NCI-H2171 (cell line): ENCODE measurements at regions not wholly inside any gene's neighbourhood (a gene's known extent, or its start where the extent isn't known, plus 50 kb on each side); places are given as distances from the start of the nearest gene placed in this dataset.
"Not testable (repeated sequence)": the region's sequence is repeated elsewhere in the genome, so short reads cannot be mapped to it uniquely, and the experiment has no call there.

ENCODE experiments used
- DNase-seq: peaks from one replicate; lab custom pipeline; 2025; lab: John Stamatoyannopoulos, UW

DNA sequence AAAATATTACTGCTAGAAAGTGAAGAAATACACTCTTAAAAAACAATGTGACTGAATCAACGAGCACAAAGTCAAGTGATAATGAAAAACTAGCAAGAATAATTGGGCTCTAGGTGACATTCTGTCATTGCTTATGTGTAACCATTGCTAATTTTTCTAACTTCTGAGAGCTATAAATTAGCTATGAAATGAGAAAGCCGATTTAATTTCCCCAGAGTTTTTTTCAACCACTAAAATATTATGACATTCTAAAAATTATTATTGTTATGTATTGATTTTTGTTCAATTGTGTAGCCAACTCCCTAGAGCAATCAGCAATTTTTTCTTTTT lies 458.6 kb upstream of the ATXN8OS start:
- no peak for DNase-seq

DNA sequence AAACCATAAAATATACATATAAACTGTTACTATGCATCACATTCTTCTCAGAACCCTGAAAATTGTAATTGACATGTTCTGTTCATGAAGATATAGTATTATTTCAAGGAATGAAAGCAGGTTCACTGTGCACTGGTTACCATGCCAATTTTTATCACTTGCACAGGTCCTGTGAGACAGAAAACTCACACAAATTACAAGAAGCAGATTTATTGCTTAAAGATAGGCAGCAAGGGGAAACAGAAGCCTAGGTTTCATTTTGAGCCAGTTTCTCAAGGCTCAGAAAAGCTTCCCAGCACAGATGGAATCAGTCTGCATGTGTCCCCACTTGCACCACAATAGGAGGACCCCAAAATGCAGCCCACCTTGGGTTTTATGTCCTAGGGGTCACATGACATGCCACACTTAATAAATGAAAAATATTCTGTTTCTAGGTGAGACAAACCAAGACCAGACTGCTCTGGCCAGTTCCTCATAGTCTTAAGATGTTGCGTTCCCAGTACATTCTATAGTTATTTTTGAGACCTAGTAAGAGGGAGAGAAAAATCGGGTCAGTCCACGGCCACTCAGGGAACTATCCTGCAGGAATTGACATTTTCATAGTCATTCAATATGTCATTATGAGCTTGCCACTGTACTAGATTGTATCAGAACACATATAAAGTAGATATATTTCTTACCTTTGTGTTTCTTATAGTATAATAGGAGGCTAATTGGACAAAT lies 459.1 kb upstream of the ATXN8OS start:
- DNase-seq: no peak

DNA sequence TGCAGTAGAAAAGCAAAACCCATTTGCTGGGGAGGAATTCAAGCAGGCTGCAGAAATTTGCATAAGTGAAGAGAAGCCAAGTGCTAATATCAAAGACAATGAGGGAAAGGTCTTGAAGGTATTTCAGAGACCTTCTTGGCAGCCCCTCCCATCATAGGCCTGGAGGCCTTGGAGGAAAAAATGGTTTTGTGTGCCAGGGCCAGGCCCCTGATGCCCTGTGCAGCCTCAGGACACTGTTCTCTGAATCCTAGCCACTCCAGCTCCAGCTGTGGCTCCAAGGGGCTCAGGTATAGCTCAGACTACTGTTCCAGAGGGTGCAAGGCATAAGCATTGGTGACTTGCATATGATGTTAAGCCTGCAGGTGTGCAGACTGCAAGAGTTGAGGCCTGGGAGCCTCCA lies 463.2 kb upstream of the ATXN8OS start:
- DNase-seq: no peak

DNA sequence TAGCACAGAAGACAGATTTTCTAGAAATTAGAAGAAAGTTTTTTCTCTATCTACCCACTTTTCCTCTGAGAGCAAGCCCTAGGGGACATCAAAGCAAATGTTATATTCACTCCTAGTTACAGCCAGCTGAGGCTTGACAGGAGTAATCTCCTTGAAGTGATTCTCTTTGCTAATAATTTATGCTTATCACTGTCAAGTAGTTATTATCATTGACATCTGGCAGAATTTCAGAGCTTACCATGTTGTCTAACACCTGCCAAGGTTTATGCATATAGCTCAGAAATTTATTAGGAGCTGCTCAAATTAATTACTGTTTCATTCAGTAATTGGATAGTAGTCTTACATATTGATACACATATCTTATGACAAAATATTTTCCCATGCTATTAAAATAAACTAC lies 465.9 kb upstream of the ATXN8OS start:
- DNase-seq: no peak

DNA sequence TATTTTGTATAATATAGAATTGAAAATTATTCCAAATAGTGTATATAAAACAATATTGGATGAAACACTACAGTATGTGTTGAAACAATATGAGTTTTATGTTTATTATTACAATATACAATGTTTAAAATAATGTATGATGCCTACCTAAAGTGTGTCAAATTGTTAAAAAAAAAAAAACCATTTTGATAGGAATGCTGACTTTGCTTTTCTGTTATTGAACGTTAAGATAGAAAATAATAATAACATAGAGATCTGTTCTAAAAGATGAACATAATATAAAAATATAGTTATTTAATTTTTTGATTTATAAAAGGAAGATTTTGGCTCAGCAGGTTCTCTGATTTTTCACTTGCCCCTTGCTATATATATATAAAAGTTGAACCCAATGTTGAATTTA lies 474.6 kb upstream of the ATXN8OS start:
- no peak for DNase-seq

DNA sequence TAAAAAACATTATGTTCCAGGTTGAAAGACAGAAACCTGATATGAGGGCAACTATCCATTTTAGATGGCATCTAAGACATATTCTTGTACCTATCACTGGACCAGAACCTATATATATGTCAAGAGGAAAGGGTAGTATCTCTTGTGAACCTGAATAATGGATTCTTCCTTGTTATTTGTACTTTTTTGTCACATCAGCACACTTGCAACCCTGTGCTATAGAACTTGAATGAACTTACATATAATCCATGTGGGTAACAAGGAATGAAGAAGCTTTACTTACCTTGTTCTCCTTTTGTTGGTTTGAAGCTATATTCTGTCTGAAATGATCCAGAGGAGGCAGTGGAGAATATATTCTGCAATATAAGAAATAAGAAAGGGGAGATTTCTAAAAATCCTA lies 483.7 kb upstream of the ATXN8OS start:
- DNase-seq: no peak

DNA sequence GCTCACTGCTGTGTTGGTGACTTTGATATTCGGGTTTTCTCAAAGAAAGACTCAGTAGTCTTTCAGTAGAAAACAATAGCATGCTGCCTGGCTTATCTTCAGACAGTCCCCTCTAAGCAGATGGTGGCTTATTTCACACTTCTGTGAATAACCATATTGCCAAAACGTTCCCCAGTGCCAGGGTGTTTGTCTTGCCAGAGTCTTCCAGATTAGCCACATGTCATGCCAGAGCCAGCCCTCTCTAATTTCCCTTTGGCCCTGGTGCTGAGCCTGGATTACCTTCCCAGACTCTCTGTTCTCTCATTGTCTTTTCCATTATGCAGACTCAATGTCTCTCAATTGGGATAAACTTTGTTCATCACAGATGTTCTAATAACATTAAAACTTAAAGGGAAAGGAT lies 488.0 kb upstream of the ATXN8OS start:
- peak; percentile 45 for DNase-seq

DNA sequence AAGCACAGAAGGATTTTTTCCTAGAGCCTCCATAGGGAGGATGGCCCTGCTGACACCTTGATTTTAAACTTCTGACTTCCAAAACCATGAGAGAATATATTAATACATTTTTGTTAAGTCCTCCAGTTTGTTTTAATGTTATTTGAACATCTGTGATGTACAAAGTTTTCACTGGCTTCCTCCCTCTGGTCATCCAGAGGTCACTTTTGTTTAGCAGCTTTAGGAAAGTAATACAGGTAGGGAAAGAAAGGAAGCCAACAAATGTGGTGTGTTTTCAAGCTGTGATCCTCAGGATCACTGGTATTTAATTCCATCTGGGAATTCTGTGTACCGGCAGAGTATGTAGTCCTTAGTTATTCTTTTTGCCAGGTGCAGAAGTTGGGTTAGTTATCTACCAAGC lies 488.8 kb upstream of the ATXN8OS start:
- DNase-seq: no peak

DNA sequence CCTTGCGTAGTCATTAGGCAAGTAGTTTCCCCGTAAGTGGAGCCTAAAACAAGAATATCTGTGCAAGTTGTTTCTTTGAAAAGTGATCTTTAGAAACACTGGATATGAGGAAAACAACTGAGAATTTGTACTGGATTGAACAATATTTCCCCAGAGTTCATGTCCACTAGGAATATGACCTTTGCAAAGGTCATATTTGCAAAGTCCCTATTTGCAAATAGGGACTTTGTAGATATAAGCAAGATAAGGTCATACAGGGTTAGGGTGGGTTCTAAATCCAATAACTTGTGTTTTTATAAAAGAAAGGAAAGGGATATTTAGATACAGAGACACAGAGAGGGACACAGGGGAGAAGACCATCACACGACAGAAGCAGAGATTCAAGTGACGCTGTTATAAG lies 489.2 kb upstream of the ATXN8OS start:
- DNase-seq: no peak

DNA sequence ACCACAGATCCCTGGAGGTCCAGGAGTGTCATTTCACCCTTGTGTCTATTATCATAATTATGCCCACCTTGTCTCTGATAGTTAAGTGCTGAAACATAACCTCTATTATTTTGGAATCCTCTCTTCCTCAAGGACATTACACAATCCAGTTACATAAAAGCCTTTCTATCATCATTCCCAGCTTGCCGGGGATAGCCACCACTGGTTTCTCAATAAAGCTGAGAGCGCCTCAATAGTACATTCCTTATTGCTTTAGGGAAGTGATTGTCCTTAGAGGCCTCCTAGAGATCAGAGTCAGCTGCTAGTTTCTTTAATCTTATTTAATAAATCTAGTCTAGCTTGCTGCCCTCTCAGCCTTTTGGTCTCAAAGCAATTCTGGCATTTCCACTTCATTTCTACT lies 490.0 kb upstream of the ATXN8OS start:
- no peak for DNase-seq

DNA sequence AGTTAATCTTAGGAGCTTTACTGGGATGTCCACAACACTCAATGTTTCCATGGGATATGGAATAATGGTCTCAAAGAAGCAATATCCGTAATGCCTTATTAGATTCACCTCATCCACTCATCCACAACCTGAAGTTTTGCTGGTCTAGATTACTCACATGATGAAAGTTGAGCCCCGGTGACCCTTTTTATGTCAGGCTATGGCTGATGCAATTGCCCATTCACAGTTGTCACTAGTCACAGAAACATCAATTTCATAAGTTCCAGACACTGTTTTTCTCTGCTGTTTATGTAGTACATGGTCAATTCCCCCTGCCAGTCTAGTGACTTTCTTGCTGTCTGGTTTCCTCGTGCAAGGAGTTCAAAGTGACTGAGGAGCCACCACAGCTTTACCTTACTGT lies 491.2 kb upstream of the ATXN8OS start:
- no peak for DNase-seq

DNA sequence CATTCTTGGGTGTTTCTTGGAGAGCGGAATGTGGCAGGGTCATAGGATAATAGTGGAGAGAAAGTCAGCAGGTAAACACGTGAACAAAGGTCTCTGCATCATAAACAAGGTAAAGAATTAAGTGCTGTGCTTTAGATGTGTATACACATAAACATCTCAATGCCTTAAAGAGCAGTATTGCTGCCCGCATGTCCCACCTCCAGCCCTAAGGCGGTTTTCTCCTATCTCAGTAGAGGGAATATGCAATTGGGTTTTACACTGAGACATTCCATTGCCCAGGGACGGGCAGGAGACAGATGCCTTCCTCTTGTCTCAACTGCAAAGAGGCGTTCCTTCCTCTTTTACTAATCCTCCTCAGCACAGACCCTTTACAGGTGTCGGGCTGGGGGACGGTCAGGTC lies 492.6 kb upstream of the ATXN8OS start:
- not testable (repeated sequence) for DNase-seq

DNA sequence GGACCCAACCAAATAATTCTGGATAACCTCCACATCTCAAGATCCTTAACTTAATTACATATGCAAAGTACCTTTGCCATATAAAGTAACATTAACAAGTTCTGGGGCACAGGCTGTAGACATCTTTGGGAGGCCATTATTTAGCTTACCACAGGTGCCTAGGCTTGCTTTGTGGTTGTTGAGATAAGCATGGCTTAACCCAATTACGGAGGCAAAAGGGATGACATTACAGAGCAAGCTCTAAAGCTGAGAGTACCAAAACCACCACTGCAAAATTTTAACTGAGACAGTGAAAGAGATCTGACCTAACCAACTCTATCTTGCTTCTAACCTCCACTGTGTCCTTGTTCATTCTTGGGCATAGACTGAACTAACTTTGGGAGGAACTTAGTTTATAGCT lies 502.9 kb upstream of the ATXN8OS start:
- no peak for DNase-seq

DNA sequence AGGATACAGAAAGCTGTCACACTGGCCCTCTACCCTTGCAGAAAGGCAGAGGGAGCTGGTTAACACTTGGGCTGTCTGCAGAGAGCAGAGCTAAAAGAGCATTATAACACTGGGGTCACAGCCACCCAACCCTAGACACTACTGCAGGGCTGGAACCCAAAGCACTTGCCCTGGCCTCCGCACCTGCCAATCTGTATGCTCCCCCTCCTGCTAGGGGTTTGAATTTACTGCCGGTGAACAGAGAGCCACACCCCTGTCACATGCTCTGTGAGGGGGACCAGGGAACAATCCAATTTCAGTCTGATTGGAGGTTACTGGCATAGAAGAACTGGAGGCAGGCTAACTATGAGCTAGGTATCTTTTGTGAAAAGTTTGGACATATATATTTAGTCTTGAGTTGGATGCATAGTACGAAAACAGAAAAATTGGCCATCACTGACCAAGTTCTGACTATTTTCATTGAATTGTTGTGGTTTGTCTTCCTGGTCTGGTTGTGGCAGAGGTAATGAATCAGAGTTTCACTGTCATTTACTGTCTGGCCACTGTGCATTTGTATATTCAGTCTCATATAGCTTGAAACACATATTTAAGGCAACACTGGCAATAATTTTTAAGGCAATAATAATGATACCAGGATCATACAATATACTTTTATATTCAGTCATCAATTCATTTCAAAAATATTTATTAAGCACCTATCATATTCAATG lies 504.3 kb upstream of the ATXN8OS start:
- DNase-seq: no peak

DNA sequence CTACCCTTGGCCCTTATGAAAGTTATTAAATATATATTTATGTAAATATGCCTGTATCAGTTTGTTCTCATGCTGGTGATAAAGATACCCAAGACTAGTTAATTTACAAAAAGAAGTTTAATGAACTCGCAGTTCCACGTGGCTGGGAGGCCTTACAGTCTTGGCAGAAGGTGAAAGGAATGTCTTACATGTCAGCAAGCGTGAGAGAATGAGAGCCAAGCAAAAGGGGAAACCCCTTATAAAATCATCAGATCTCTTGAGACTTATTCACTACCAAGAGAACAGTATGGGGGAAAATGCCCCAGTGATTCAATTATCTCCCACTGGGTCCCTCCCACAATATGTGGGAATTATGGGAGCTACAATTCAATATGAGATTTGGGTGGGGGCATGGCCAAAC lies 506.0 kb upstream of the ATXN8OS start:
- DNase-seq: no peak

DNA sequence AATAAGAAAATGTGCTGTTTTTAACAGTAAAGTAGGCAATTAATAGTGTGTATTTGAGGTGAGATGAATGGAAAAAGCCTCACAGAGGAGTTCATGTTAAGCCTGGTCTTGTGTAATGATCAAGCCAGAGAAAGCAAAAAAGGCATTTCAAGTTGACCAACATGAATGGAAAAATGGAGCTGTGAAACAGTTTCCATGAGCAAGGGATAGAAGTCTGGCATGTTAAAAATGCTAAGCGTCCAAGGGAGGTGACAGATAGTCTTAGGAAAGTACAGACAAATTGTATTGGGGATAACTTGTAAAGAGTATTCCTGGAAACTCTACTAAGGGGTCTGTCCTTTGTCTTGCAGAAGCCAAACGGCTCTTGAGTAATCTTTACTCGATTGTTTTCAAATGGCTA lies 506.8 kb upstream of the ATXN8OS start:
- no peak for DNase-seq

DNA sequence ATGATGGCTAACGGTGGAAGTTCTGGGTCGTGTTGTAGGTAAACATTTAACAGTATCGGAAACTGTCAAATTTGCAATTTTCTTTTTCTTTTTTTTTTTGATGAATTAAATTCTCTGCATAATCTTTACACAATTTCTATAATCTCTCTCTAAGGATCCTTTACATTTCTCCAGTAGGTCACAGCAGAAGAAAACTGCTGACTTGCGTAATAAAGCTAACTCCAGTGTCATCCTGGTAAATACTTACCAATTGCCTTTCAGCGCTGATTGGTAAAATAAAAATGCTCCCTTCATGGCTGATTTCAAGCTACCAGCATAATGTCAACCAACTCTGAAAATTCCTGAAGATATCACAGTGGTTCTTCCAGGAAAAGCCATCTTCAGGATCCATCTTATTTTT lies 510.5 kb upstream of the ATXN8OS start:
- DNase-seq: no peak

DNA sequence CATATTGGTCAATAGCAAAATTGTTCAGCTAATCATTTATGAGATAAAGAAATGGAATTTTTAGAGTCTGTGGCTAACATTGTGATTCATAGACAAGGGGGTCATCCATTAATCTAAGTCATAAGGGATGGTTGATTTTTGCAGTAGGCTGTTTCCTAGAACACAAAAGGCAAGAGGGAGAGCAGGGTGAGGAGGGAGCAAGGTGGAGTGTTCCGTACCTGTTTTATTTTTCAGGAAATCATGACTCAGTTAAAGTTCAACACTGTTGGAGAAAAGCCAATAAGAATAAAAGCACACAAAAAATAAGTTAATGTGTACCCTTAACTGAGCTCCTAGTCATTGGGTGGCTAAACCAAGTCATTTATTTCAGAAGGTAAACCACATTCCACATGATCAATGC lies 512.4 kb upstream of the ATXN8OS start:
- no peak for DNase-seq

DNA sequence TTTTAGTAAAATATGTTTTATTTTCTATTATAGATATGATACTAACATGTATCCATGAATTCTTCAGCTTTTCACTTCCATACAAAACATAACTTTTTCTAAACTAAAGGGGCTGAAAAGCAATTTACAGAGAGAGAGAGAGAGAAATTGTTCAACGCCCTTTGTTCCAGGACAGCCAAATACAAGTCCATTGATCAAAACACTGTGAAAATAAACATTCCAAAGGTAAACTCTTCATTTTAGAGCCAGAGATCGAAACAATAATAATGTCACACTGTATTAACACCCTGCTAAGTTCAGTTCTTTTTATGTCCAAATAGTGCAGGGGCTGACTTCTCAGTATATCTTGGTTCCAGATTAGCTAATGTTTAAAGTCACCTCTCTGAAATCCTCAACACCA lies 516.2 kb upstream of the ATXN8OS start:
- DNase-seq: no peak

DNA sequence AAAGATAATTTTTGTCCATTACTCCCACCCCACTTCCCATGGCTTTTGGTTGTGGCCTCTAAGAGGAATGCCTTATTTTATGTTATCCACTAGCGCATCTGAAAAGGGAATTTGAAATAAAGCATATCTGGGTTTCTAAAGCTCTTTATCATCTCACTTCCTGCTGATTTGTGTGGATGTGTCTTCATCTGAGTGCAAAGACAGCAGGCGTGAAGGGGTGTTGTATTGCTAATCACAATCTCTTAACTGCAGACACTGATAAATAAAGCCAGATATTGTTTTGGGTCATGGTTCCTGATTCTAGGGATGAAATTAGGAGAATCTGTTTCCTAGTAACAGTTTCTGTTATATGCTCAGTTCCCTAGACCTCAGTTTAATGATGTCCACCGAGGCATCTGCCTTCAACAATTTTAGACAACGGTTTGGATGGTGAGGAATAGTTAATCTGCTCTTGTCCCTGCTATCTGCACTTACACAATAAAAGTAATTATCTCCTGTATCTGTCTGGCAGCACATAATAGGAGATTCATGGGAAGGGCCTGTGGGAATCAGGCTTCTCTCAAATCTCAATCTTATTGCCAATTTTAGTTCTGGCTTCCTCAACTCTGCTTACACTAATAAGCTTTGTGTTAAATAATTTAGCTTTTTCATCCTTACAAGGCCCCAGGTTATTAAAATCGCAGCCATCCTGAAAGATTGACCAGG lies 517.9 kb upstream of the ATXN8OS start:
- DNase-seq: no peak

DNA sequence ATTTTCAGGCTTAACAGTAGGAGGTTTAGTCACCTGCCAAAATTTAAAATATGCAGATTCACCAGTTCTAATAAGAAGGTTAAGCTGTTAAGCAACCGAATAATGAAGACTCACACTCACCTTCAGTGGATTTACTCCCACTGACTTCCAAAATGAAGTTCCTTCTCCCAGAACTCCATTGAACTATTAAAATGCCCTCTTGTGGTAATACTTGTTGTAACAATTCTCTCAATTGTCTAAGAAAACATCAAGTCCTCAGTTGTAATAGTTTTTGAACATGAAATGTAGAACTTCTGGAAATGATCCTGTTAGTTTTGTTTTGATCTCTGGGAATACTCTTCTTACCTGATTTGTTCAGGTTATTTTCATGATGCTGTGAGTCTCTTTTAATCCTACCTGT lies 522.0 kb upstream of the ATXN8OS start:
- DNase-seq: no peak

DNA sequence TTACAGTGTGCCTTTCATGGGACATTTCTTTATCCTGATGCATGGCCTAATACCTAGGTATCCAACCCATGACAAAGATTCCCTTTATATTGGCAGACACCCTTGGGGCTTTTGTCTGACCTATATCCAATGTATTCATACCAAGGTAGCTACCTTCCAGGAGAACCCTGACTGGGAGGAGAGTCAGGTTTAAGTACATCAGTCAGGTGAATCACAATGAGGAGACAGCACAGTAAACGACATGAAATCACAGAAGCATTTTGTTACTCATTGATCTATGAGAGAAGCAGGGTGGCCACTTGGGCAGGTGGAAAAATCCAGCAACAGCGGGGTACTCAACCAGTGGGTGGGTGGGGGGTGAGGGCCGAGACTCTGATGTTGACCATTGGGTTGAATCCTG lies 527.4 kb upstream of the ATXN8OS start:
- no peak for DNase-seq

DNA sequence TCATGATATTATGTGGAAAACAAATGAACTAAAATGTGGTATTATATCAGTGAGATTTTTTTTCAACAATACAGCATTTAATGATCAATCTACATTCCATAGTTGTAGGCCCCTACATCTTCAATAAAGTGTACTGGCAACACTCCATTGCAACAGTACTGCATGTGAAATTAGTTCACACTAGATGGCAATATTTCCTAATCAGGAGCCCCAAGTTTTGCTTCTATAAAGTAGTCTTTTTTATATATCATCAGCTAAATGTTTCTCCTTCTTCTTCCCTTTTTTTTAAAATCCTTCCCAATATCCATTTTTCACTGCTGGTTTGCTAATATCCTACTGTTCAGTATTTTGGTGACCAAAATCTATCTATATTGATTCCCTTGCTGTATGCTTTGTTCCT lies 528.3 kb upstream of the ATXN8OS start:
- peak; percentile 8 for DNase-seq
